AG20443 (cell line): ENCODE measurements at regions not wholly inside any gene's neighbourhood (a gene's known extent, or its start where the extent isn't known, plus 50 kb on each side); places are given as distances from the start of the nearest gene placed in this dataset.
"Not testable (repeated sequence)": the region's sequence is repeated elsewhere in the genome, so short reads cannot be mapped to it uniquely, and the experiment has no call there.

ENCODE experiments used
- DNase-seq: peaks from one replicate; pipeline ENCODE4 v3.0.0; 2012; ENCODE audit warnings: low spot score, mixed read lengths

DNA sequence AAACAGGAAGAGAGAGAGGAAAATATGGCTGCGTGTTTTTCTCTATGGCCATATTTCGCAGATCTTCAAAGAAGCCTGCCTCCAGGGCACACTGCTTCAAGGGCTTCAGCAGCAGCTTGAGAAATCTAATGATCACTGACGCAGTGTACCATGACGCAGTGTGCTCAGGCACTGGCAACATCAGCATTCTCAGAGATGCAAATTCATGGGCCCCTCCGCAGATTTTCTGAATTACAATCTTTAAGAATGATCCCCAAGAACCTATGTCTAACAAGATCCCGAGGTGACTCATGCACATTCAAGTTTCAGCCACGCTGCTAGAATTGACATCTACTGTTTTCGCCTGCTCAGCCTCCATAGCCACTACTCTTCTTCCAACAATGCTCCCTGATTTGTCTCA, 143.9 kb upstream of the ZNF366 start:
- no peak for DNase-seq

GRCh38 chr5:72649449-72649848, 142.2 kb upstream of the ZNF366 start:
- DNase-seq: peak; percentile 41

GRCh38 chr5:72648480-72648879, 141.3 kb upstream of the ZNF366 start:
- DNase-seq: peak; percentile 27

DNA sequence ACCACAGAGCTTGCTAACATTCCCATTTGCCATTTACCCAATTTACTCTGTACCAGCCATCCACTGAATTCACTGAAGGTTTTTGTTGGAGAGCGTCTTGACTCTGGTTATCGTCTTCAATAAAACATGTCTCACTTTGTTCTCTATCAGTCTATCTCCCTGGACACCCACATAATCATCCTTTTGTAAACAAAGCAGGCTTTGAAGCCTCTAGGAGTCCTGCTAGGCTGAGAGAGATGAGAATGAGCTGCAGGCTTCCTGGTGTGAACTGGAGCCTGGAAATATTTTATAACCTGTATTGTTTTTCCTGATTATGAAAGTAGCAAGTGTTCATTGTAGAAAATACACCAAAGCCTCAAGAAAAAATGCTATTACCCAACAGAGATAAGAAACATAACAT, 140.6 kb upstream of the ZNF366 start:
- DNase-seq: no peak

DNA sequence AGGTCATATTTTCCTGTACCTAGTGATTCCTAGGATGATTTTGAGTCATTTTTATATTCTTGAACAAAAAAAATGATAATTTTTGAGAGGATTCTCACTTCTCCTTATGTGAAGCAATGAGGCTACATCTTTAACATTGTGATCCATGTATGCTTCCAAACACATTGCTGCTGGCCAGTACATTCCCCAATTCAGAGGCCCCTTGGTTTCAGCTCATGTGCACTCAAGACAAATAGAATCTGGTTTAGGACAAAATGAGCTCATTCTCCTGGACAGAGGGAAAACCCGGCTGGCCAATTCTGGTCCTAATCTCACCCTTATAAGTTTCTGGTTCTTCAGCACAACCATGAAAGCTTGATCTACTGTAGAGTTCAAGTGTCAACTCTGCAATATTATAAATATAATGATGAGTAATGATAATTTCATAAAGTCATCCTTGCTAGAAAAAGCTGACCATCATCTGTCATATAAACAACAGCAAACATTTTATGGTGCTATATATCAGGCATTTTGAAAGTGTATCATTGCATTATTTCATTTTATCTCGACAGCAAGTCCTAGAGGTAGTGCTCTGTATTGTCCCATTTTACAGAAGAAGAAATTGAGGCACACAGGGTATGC, 139.1 kb upstream of the ZNF366 start:
- no peak for DNase-seq

DNA sequence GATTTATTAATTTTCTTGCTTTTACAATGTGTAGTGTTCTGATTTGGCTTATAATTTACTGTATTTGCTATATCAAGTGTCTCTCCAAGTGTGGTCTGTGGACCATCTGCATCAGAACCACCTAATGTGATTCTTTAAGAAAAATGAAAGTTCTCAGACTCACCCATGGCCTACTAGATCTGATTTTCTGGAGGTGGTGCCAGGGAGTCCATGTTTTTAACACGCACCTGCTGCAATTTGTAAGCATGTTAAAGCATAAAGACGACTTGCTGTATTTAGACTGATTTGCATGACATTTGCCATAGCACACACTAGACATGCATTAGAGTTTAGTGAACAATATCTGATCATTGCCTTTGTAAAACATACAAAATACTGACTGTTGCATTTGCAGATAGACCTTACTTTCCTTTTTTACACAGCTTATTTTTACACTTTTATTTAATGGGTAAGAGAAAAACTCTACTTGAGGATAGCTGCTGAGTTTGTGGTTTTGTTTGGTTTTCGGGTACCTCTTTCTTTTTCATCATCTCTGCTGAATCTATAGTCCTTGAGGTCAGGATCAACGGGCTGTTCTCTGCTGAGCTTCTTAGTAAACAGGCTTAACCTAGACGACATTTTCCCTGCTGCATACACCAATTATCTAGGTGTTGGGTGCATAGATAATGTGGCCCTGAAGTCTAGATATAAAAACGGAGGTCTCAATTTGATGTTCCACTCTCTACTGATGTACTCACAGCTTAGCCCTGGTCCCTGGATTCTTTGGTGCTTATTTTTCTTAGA, 138.0 kb upstream of the ZNF366 start:
- DNase-seq: no peak

DNA sequence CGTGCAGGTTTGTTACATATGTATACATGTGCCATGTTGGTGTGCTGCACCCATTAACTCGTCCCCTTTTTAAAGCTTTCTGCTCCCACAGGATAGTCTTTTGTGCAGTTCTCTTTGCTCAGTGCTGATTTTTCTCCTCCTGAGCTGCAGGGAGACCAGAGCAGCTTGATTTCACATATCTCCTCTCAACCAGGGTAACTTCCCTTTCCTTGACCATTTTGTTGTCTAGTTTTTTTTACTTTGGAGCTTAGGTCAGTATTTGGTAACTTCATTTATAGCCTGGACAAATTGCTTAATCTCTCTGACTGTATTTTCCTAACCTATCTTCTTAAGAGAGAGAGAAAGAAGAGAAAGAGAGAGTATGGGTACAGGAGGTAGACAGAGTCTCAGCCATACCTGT, 137.1 kb upstream of the ZNF366 start:
- no peak for DNase-seq

DNA sequence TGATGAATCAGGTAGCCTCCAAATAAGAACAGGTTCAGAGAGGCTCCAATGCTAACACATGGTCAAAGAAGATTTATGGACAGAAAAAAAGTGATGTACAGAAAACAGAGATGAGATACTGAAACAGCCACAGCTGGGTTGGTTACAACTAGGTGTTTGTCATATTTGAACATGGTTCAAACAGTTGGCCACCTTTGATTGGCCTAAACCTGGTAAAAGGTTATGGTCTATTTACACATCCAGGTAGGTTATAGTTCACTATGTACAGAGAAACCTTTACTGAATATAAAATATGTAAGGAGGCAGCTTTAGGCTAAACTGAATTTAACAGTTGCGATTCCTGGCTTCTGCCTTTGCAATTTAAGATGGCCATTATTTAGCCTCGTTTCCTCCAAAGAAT, 134.0 kb upstream of the ZNF366 start:
- DNase-seq: no peak

DNA sequence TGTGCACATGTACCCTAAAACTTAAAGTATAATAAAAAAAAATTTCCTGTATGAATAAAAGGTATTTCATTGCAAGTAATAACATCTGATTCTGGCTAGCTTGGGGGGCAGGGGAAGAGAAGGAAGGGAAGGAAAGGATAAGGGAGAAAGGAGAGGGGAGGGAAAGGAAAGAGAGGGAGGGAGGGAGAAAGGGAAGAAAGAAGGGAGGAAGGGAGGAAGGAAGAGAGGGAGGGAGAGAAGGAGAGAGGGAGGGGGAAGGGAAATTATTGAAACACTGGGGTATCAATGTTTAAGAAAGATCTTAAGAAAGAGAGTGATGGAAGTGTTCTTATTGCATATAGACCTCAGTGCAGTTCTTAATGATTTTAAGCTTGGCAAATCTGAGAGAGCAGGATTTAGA, 129.8 kb upstream of the ZNF366 start:
- DNase-seq: no peak

DNA sequence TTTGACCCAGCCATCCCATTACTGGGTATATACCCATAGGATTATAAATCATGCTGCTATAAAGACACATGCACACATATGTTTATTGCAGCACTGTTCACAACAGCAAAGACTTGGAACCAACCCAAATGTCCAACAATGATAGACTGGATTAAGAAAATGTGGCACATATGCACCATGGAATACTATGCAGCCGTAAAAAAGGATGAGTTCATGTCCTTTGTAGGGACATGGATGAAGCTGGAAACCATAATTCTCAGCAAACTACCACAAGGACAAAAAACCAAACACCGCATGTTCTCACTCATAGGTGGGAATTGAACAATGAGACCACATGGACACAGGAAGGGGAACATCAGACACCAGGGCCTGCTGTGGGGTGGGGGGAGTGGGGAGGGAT, 129.4 kb upstream of the ZNF366 start:
- not testable (repeated sequence) for DNase-seq

DNA sequence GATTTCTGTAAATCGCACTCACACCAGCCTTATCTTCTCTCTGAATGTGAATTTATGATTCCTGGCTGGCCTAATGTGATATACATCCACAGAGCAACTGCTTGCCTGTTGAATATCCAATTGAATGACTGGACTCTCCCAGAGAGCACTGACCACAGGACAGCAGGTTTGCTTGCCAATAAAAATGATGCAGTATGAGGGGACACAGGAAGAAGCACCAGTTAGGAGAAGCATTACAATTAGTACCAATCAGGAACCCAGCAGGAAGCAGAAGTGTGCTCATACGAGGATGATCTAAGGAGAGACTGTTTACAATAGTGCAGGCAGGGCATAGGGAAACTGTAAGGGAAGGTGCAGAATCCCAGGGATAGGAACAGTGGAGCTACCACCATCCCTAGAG, 127.2 kb upstream of the ZNF366 start:
- no peak for DNase-seq

DNA sequence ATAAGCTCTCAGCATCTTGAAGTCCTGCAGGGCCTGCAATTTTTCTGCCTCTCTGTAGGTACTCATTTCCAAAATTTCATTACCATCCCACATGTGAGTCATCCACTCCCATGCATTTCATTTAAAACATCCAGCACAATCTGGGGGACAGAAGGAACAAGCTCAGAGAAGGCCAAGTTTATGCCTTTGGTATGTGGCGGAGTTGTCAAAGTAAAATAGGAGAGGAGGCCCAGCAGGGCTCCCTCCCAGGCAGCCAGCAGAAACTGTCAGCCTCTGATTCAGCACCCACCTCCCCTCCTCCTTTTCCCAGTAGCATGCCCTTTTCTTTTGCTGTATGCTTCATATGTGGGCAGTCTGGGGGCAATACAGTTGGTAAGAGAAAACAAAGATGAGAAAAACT, 126.4 kb upstream of the ZNF366 start:
- DNase-seq: peak; percentile 77

DNA sequence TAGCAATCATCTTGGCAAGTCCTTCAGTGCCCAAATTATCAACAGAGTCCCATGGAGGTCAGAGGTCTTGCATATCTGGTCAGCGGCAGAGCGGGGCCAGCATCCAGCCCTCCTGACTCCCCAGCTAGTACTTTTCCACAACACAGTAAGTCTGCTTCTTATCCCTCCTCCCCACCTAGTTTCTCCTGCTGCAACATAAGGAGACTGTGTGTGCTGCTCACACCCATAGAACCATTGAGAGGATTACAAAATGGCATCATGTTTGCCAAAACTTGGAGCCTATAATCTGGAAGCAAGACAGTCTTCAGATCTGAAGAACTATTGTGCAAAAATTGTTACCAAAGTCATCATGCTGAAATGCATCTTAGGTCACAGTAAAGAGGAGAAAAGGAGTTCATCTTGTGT, 125.8 kb upstream of the ZNF366 start:
- DNase-seq: peak; percentile 24

- no peak for DNase-seq
These were observed 123.5 kb upstream of the ZNF366 start for GRCh38 chr5:72630721-72631120.

- DNase-seq: no peak
These were observed 122.9 kb upstream of the ZNF366 start for GRCh38 chr5:72630081-72630480.

GRCh38 chr5:72628771-72629371, 121.7 kb upstream of the ZNF366 start:
- DNase-seq: no peak

- DNase-seq: no peak
These were observed 118.1 kb upstream of the ZNF366 start for GRCh38 chr5:72625332-72625731.

- DNase-seq: peak; percentile 77
These were observed 117.5 kb upstream of the ZNF366 start for GRCh38 chr5:72624641-72625236.

DNA sequence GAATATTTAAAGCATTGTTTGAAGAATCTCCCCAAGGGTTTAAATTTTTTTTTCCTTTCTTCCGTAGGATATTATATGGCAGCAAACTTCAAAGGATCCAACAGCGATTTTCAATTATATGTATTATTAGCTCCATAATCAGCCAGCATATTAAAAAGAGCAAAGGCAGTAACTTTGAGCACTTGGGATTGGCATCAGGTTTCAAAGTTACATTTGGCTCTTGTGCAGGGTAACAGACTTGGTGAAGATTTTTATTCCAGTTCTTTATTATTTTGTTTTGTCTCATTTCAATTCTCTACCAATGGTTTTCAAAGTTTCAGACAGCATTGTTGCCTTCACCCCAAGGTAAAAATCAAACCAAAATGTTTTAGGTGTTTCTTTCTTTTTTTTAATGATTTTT, 116.7 kb upstream of the ZNF366 start:
- no peak for DNase-seq

- no peak for DNase-seq
These were observed 116.1 kb upstream of the ZNF366 start for GRCh38 chr5:72623323-72623722.

GRCh38 chr5:72622170-72622760, 115.1 kb upstream of the ZNF366 start:
- DNase-seq: no peak

- DNase-seq: no peak
These were observed 114.4 kb upstream of the ZNF366 start for GRCh38 chr5:72621576-72621975.

GRCh38 chr5:72619677-72620076, 112.5 kb upstream of the ZNF366 start:
- DNase-seq: no peak
